DMS53 treated with DMSO at 0.1 percent for 48 hours (cell line): ENCODE measurements at regions not wholly inside any gene's neighbourhood (a gene's known extent, or its start where the extent isn't known, plus 50 kb on each side); places are given as distances from the start of the nearest gene placed in this dataset.

Source experiments
- DNase-seq: peaks from one replicate; lab custom pipeline; 2025; ENCODE audit not compliant: unreplicated experiment; lab: John Stamatoyannopoulos, UW

DNA sequence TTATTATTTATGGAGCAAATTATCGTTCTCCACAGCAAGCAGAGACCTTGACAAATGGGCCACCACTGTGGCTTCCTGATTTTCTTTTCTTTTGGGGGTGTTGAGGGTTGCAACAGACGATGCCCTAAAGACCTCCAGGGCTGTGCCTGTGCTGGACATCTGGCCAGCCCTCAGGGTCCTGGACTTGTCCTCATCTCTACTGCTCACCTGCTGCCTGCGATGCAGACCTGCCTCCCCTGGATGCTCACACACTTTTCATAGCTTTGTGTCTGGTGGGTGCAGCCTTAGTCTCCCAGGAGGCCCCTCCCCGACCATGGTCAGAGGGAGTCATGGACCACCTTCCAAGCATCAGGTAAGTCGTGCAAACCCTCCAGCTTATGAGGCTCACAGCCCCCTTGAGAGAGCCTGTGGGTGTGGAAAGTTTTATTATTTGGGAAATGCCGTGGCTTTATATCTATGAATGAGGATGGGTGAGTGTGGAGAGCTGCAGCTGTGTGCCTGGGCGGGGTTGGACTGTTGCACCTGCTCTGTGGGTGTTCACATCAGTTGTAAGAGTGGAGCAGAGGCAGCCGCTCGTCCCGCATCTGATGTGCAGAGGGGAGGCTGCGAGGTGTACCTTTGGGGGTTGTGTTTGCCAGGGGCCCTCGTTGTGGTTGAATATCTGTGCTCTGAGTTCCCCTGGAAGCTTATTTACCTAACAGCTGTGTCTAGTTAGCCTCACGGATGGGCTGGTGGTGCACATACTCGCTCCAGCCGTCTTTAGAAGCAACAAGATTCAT, 126.3 kb upstream of the IRX4 start:
- no peak for DNase-seq

DNA sequence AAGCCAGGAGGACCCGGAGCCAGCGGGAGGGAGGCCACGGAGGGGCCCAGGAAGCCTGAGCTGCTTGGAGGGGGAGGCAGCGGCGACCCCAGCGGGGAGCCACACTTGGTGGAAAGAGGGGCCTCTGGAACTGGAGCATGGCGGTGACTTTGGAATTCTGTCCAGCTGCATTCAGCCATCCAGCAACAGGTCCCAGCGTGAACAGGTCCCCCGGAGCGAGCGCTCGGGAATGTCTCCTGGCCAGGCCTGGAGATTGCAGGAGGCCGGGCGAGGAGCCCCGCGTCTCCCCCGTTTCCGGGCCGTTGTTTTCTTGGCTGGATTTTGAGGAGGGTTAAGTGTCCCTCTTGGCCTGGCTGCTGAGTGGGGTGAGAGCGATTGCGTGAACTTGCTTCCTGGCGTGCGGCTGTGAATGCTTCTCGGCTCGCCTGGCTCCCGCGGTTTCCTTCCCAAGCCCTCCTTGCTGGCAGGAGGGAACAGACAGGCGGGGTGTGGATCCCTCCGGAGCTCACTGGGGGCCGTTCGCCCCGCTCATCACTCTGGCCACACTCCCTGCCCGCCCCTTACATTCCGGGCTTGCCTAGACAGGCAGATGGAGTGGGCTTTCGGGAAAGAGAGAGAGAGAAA, 125.3 kb upstream of the IRX4 start:
- no peak for DNase-seq

DNA sequence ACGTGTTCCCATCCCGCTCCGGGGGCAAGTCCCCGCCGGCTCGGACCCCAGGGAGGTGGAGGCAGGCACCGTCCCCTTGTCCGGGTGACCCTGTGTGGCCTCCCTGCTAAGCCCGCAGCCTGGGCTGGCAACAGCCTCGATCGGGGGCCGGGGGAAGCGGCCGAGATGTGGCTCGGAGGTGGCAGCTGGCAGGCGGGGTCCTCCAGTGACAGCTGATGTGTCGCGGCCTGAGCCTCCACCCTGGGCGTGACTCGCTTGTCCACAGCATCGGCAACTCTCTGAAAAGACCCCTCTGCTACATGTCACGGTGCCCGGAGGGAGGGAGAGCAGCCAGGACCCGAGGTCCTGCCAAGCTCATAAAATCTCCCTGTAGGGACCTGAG, 124.8 kb upstream of the IRX4 start:
- DNase-seq: no peak

DNA sequence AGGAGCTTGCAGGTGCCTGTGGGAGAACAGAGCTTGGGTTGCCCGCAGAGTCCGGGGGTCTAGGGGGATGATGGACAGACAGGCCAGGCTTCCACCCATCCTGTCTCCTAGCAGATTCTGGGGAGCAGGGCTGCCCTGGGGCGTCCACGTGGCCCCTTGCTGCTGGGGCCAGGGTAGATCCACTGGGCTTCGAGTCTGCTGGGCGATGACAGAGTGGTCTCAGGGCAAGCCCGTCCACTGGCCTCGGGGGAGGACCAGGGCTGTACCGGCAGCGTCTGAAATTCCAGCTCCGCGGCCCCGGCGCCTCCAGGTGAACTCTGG, 124.2 kb upstream of the IRX4 start:
- no peak for DNase-seq

DNA sequence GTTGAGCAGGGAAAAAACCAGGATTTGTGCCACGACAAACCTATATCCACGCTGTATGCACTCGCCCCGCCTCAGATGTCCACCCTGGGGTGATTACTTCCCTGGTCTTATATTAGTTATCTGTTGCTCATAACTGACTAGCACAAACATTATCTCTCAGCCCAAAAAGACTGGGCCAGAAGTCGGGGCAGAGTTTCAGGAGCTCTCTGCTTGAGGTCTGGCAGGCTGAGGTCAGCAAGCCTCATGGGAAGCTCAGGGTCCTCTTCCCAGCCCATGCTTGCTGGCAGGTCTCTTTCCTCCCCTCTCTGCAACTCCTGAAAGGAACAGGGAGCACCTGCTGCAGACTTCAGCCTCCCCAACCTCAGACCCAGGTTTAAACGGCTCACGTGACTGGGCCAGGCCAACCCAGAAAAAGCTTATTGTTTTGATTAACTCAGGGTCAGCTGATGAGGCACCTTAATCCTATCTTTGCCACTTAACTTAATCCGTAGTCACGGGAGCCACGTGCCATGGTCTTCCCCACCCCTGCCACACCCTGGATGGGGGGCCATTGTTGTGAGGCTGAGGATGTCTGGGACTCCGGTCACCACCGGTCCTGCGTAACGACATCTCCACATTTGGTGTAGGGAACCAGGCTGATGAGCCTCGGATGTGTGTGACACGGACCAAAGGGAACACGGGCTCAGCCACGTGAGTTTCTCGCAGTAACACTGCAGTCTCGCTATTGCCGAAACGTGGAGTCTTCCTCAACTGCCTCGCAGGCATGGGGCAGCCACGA, 123.7 kb upstream of the IRX4 start:
- DNase-seq: no peak

DNA sequence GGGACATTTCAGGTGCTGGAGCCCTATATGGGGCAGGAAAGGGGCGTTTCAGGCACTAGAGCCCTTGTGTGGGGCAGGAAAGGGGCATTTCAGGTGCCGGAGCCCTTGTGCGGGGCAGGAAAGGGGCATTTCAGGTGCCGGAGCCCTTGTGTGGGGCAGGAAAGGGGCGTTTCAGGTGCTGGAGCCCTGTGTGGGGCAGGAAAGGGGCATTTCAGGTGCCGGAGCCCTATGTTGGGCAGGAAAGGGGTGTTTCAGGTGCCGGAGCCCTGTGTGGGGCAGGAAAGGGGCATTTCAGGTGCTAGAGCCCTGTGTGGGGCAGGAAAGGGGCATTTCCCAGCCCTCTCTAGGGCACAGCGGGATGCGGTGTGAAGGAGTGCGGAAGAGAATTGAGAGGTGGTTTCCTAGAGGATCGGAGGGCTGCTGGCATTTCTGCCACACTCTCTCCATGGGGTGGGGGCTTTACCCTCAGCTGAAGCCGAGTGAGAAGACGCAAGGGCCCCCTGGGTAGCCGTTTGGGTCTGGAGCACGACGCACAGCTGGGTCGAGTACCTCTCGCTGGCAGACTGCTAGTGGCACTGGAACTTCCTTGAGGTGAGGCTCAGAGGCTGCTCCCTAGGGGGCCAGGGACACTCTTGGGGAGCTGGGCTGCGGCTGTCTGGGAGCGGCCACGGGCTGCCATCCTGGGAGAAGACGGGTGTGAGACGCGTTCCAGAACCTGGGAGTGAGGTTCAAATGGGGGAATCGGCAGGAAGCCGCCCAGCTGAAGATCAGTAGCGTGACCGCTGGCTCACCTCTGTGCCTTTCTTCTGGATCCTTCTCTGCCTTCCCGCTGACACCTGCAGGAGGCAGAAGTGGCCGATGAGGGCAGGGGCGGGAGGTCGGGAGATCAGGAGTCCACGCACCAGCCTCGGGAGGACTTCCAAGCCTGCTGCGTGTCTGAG, 122.6 kb upstream of the IRX4 start:
- DNase-seq: no peak

DNA sequence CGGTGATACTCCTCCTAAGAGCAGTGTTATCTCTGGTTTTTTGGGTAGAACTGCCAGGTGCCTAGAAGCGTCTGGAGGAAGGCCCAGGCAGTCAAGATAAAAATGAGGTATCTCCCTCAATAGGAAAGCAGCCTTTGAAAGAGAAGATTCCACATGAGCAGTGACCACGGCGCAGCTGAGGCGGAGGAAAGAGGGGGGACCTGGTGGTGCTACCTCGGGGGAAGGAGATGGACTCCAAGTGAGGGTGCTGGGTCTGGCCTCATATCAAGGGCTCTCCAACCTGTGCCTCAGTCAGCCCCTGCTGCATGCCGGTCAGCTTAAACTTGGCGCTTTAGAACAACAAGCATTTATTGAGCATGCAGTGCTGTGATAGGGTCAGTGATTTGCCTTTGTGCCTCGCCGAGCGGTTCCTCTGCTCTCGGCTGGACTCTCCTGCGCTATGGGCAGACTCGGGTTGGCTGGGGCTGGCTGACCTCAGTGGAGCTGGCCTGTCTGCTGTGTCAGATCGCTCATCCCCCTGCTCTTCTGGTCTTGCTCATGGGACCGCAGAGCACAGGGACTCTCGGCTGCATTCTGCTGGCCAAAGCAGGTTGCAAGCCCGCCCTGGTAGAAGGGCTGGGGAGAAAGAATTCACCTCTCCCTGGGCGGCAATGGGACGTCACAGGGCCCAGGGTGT, 121.1 kb upstream of the IRX4 start:
- DNase-seq: no peak

DNA sequence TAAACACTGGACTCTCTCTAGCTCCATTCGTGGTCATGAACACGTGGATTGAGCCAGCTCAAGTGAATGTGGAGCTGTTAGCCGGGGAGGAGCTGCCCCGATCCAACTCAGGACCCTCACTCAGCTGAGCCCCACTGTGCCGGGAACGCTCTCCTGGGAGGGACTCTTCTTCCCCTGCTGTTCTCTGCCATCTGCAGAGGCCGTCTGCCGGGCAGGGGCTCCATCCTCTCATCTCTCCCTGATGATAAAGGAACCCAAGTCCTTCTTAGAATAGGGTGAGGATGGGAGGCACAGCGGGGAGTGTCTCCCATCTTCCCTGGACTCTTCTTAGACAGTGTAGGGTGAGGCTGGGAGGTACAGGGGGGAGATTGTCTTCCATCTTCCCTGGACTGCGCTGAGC, 120.5 kb upstream of the IRX4 start:
- DNase-seq: no peak

DNA sequence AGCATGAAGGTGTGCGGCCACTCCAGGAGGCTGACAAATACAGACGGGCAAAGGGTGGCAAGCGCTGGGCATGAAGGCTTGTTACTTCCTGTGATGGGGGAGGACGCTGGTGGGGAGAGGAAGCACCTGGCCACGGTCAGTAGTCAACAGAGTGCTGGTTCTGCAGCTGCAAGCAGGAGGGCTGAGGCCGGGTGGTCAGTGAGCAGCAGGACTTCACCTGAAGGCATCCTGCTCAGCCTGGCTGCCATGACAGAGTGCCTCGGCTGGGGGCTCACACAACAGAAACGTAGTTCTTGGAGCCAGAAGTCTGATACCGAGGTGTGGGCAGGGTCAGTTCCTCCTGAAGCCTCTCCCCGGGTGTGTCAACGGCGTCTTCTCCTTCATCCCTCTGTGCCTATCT, 118.6 kb upstream of the IRX4 start:
- no peak for DNase-seq

DNA sequence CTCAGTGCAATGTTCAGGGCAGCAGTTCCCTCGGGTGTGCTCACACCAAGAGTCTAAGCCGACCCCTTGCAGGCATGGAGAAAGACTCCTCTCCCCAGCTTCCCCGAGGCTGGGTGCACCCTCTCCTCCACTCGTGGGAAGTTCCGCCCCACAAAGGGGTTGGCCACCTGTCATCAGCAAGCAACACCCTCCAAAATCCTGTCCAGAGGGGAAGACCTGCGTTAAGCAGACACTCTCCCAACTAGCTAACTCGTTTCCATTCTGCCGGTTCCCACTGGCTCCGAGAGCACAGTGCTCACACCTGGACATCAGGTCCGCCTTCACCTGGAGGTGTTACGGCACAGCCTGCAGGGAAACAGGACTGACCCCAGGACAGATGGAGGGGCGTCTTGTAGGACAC, 117.9 kb upstream of the IRX4 start:
- DNase-seq: no peak

DNA sequence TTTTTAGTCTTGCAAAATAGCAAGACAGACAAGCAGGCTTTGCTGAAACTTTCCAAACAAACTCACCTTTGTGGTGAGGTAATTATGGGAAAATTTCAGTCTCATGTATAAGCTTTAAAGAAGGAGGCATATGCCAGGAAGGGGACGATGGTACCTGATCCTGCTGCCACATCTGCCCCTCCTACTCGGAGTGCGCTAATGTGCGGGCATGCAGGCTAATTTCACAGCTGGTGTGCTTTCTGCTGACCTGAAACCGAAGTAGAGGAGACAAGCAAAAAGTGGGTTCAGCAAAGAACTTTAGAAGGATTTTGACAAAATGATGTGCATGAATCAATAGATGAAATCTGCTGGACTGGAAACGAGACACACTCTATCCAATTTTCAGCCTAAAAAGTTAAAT, 117.1 kb upstream of the IRX4 start:
- DNase-seq: no peak

DNA sequence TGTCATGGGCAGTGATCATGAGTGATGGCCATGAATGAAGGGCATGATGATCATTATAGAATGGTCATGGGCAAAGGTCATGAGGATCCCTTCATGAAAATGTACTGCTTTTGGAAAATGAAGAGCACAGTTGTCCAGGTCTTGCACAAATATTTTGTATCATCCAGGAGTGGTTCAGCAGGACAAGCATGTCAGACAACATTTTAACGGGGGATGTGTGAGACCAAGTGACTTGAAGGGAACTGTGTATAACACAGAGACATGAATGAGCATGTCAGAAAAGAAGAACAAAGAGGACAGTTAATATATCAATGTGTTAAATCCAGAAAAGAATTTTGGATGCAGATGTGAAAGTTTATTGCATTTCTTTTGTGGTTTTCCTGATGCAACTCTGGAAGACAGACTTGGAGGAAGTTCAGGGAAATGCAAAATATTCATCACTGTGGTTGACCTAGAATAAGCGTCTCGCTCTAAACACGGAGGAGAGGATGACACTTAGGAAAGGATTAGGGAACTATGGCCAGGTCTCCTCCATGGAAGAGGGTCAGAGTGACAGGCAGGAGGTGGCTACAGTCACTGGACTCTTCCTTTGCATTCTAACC, 116.1 kb upstream of the IRX4 start:
- DNase-seq: no peak

DNA sequence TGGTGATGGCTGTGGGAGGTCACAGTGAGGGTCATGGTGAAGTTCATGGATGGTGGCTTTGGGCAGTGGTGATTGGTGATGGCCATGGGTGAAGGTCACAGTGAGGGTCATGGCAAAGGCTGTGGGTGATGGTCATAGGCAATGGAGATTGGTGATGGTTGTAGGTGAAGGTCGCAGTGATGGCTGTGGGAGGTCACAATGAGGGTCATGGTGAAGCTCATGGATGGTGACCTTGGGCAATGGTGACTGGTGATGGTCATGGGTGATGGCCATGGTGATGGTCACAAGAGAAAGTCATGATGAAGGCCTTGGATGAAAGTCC, 115.6 kb upstream of the IRX4 start:
- no peak for DNase-seq

DNA sequence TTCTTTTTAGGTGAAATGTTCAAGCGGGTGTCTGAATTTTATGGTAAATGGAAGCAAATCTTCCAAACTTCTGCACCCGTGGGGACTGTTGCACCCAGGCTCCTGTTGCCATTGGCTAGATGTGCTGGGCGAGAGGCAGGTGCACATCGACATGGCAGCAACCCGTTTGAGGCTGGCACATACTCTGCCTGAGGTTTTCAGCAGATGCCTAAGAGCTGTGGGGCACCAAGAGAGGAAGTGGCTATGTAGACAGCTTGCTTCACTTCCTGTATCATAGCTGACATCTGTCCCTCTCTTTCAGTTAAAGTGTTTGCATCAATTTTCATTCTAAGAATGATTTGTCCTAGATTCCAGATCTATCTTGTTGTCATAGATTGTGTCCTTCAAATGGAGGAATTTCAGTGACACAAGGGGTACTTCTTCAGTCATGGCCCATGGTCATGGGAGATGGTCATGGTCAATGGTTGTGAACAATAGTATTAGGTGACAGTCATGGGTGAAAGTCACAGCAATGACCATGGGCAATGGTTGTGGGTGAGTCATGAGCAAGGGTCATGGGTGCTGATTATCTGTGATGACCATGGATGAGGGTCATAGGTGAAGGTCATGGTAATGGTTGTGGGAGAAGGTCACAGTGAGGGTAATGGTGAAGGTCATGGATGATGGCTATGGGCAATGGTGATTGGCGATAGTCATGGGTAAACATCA, 115.1 kb upstream of the IRX4 start:
- DNase-seq: no peak

DNA sequence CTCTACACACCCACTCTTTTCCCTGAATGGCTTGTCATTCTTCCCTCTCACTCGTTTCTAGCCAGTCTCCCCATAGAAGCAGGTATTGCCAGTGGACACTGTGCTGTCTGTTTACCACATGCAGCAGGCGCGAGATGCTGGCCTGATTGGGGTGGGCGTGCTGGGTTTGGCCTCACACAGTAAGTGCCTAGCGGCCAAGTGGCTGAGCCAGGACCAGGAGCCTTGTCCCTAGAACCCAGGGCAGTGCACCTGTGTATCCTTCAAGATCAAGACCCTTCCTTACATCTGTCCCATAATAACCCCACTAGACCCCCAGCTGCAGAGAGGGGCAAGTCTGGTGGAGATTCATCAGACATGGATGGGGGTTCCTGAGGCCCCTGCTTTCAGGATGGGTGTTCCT, 112.8 kb upstream of the IRX4 start:
- DNase-seq: no peak

DNA sequence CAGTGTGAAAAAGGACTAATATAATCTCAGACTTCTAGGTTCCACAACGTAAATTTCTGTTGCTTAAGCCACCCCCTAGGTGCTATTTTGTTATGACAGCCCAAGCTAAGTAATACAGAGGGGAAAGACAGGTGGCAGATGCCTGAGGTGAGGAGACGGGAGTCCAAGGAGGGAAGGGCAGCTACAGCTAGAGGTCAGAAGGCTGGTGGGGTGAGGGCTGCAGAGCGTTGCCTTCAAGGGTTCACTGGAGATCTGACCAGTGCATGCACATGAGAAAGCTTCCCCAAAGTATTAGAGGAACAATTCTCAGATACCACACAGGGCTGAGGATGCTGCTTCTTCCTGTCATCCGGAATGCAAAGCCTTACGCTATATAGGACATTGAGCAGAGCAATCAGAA, 104.7 kb upstream of the IRX4 start:
- DNase-seq: no peak

DNA sequence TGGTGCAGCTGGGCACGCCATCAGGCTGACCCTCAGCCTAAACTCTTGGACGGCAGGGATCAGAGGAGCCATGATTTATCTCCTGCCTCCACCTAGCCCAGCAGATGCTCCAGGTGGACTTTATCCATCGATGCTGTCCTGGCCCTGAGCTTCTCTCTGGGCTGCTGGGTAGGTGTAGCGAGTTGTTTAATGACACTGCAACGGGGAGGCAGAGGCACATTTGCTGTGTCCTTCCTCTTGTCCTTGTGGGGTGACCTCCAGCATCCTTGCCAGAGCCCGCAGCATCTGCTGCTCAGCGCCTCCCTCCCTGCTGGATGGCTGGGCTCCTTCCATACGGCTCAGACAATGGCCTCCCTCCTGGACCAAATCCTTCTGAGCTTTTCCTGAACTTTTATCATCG, 103.1 kb upstream of the IRX4 start:
- DNase-seq: no peak

DNA sequence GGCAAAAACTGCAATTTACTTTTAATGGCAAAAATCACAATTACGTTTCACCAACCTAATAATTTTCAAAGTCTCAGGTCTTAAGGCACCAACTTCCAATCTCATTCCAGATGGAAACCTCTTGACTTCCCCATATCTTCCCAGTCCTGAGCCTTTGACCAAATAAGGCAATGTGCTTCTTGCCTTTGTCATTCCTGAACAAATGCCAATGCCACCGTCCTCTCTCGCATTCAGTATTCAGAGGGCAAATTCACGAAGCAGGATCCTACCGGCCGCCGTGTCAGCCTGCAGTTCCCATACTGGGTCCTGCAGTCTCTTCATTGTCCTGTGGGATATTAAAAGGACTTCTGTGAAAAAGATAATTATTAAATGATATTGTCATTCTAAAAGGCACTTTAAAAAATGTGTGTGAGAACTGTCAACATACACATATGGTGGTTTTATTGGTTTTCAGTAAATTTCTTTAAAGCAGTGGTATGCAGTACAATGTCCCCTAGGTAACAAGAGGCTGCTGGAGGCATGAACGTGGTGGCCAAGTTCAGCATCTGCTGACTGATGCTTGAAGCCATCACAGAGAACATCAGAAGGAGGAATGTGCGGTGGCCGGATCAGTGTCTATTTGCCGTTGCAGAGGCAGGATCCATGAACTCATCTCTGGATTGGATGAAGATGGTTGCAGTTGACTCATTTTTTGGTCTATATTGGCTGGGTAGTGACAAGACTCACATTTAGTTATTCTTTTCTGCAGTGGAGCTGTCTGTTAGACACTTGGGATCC, 101.4 kb upstream of the IRX4 start:
- DNase-seq: no peak

DNA sequence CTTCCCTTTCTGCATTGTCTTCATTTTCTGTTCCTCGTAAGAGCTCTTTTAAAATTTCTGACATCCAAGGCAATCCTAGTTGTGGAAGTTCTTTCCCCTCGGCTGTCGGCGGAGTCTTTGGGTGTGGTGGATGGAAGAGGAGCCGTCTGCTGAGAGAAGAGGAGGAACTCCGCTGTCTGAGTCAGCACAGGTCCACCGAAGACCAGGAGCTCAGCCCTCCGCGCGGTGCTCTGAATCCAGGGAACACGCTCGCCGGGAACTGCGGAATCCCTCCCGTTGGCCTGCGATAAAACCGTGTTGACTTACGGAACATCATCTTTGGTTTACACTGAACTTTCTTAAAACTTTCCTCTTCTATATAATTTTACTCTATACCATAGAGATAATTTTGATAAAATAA, 100.7 kb upstream of the IRX4 start:
- no peak for DNase-seq
